Activated CD4-positive, alpha-beta T cell treated with anti-CD3 and anti-CD28 coated beads for 48 hours (primary cell): ENCODE measurements at regions not wholly inside any gene's neighbourhood (a gene's known extent, or its start where the extent isn't known, plus 50 kb on each side); places are given as distances from the start of the nearest gene placed in this dataset.
"Not testable (repeated sequence)": the region's sequence is repeated elsewhere in the genome, so short reads cannot be mapped to it uniquely, and the experiment has no call there.

ENCODE experiments used
- DNase-seq: peaks from one replicate; pipeline ENCODE4 v3.0.0-alpha.2; 2020

- DNase-seq: not testable (repeated sequence)
Observed at GRCh38 chr1:145553795-145554194, 54.0 kb upstream of the GPR89A start.

- DNase-seq: no peak
Observed at GRCh38 chr1:145545055-145545454, 62.7 kb upstream of the GPR89A start.

DNA sequence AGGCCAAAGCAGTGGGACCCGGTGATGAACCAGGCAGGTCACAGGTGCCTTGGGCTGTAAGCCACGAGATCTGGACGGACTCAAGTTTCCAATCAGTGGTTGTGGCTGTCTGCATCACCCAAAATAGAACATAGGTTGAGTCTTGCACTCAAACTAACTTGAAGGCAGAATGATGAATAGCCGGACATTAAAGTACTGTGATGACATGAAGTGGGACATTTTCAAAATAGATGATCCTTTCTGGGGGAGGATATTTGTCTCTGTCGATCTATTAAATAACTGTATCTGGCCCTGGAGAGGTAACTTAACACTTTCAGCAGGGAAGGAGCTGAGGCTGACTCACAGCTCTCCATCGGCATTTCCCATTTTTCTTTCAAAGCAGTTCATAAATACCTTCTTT is 66.1 kb upstream of the GPR89A start:
- not testable (repeated sequence) for DNase-seq

GRCh38 chr1:145541246-145541645 is 66.5 kb upstream of the GPR89A start:
- DNase-seq: not testable (repeated sequence)

GRCh38 chr1:145538118-145538882 is 69.5 kb upstream of the GPR89A start:
- not testable (repeated sequence) for DNase-seq

GRCh38 chr1:145537003-145537402 is 70.8 kb upstream of the GPR89A start:
- not testable (repeated sequence) for DNase-seq

DNA sequence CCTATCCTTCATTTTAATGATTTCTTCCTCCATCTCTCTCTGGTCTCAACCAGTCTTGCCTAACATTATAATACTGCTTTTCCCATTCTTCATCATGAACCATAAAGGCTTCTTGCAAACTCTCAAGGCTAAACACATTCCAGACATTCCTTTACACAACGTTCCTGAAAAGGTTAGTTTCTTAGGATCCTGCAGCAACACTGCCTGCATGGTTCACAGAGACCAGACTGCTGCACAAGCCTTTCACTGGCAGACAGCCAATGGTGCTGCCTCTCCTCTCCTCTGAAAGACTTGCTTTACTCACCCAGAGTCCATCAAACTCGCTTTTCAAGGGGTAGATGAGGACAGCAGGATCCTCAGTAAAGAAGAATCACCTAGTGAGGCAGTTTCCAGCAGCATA is 72.3 kb upstream of the GPR89A start:
- DNase-seq: not testable (repeated sequence)

GRCh38 chr1:145528068-145528564 is 79.7 kb upstream of the GPR89A start:
- DNase-seq: not testable (repeated sequence)

GRCh38 chr1:145520159-145520558 is 87.6 kb upstream of the GPR89A start:
- not testable (repeated sequence) for DNase-seq

DNA sequence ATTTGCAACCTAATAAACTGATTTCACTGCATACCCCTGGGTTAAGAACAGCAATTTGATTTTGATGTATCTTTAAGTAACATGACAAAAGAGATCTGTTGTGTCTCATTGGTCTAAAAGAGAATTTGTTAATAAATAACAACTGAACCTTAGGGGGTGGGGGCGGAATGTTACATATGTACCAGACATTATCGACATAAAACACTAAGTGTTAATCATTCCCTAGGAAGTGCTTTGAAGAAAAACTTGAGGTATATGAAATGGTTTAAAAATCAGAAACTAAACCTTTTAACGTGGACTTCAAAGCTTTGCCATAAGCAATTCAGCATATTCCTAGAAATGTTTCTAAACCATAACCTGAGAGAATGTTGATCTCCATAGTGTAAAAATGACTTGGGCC is 88.5 kb upstream of the GPR89A start:
- not testable (repeated sequence) for DNase-seq

GRCh38 chr1:145513017-145513416 is 87.6 kb upstream of the NBPF20 start:
- peak; percentile 15 for DNase-seq

DNA sequence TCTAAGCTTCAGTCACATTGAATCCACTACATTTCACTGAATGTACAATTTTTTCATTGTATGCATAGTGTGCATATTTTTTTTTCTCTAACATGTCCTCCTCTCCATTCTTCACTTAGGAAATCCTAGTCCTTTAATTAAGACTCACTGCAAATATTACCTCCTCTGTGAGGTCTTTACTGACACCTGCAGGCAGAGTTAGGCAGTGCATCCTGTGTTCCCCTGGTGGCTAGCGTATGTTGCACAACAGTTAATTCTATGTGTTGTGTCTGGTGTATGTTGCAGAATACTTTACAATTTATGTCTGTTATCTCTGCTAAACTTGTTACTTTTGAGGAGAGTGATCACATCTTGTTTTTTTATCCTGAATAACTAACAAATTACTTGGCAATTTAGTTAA is 82.7 kb upstream of the NBPF20 start:
- not testable (repeated sequence) for DNase-seq

GRCh38 chr1:145505663-145506647 is 80.6 kb upstream of the NBPF20 start:
- not testable (repeated sequence) for DNase-seq

DNA sequence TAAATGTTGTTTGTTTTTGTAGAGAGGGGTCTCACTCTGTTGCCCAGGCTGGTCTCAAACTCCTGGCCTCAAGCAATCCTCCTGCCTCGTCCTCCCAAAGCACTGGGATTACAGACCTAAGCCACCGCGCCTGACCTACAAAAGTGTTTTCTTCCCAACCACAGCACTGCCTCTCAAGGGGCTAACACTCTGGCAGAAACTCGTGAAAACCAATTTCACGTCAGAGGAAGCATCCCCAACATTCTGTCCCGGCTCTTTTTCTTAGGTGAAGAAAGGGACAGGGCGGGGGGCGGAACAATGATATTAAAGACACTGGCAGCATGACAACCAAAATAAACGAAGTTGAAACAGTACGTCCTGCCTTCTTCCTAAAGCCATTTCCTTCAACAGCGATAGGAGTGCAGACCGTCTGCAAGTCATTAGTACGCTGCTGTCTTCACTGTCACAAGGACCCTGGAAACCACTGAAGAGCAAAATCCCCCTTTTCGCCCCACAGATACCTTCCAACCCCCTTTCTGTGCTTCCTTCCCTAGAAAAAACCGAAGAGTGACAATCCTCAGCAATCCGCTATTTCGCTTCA is 79.5 kb upstream of the NBPF20 start:
- not testable (repeated sequence) for DNase-seq

DNA sequence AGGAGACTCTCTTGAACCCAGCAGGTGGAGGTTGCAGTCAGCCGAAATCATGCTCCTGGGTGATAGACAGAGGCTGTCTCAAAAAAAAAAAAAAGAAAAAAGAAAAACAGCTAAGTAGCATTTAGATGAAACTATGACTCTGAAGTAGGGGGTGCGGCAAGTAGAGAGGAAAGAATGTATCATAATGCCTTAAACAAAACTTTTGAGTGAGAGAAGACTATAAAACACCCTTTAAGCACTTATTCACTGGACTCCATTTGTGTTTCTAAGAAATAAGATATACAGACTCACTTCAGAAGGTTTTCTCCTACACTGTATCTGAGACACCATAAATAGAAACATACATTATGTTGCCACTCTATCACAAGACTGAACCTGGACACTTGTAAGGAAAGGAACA is 78.9 kb upstream of the NBPF20 start:
- DNase-seq: not testable (repeated sequence)

DNA sequence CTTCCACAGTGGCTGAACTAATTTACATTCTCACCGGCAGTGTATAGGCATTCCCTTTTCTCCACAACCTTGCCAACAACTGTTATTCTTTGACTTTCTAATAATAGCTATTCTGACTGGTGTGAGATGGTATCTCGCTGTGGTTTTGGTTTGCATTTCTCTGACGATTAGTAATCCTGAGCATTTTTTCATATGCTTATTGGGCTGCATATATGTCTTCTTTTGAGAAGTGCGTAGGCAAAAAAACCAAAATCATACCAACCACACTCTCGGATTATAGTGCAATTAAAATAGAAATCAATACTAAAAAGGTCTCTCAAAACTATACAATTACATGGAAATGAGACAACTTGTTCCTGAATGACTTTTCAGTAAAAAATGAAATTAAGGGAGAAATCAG is 74.8 kb upstream of the NBPF20 start:
- DNase-seq: not testable (repeated sequence)

GRCh38 chr1:145495077-145495871 is 69.9 kb upstream of the NBPF20 start:
- DNase-seq: not testable (repeated sequence)

DNA sequence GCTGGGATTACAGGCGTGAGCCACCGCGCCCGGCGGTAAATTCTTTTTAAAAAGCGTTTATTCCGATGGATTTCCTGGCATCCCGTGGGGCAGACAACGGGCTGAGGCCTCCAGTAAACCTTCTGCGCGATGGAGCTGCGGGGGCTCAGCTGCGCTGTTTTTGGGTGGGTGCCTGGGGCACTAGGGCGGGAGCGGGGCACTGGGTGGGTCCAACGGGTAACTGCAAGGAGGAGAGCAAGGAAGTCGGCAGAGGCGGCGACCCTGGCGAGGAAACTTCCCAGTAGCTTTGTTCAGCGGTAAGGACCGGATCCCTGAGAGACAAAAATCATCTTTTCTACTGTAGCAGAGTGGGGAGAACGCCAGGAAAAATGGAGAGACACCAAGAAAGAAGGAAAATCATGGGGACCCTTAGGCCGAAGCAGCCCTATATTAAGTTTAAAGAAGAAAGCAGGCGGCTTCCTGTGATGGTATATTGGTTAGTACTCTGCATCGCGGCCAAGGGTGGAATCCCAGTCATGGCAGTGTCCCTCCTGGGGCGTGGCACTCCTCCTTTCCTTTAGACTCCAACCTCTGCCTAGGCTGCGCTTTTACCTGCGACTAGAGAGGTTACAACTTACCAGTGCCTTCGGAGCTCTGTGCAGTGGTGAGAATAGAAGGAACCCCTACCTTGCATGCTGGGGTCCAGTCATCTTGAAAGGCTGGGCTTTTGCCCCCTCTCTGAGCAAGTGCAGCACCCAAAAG is 63.0 kb upstream of the NBPF20 start:
- DNase-seq: not testable (repeated sequence)

GRCh38 chr1:145487156-145487555 is 61.8 kb upstream of the NBPF20 start:
- not testable (repeated sequence) for DNase-seq

DNA sequence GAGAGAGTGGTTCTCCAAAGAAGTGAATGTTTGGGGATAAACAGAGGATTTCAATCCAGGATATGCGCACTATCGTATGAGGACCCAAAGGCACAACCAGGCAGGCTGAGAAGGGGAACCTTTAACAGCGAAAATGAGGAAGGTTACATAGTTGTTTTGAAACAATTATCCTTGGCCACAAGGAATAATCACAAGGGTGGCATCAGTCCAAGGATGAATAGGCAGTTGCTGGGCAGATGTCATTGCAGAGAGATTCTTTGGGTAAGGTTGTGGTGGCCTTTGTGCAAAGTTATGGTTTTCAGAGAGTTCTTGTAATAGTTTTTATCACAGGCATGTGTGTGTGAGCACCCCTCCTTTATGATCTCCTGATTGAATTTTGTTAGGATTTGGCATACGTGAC is 58.9 kb upstream of the NBPF20 start:
- not testable (repeated sequence) for DNase-seq

DNA sequence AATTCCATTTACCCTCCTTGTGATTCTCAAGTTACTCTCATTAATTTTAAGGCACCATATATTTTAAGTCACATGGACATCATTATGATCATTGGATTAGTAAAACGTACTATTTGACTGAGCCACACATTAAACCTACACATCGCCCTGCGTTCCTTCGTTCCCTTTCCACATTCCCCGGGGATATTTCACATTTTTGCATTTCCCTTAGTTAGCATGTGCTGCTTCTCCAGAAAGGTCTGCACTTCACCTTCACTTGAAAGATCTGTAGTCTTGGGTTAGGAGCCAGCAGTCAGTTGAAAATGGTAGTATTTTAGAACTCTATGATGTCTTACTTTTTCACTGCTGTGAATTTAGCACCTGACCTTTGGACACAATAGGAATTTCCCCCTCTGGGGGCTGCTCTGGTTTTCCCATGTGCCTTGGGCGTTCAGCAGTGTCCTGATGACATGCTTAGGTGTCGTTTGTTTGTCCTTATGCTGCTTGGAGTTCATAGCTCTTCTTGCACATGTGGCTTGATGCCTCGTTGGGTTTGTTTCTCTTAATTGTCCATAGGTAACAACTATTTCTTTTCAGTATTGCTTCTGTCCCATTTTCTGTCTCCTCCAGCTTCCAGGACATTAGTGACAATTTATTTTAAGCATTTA is 56.9 kb upstream of the NBPF20 start:
- DNase-seq: not testable (repeated sequence)
